ENCODE measurements at regions not wholly inside any gene's neighbourhood (a gene's known extent, or its start where the extent isn't known, plus 50 kb on each side); places are given as distances from the start of the nearest gene placed in this dataset.
"Not testable (repeated sequence)": the region's sequence is repeated elsewhere in the genome, so short reads cannot be mapped to it uniquely, and the experiment has no call there.

DNA sequence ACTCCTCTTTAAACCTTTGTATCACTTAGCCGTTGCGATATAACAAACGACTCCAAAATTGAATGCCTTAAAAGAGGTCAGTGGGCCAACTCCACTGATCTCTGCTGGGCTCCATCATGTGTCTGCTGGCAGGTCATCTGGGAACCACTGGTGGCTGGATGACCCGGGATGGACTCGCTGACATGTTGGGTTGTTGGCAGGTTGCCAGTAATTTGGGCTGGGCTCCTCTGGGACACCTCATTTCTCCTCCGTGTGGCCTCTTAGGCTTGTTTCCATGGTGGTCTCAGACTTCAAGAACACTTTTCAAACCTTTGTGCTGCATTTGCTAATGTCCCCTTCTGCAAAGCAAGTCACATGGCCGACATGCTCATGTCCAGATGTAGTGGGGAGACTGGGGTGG, 139.3 kb upstream of the POU3F1 start:
- H3K9me3 ChIP-seq (ENCODE audit: control insufficient read depth, insufficient read depth, low read length), result no peaks in the 10 kb centered on the region
- H3K4me2 ChIP-seq (ENCODE audit: low read length), result no peak overlapping the region

DNA sequence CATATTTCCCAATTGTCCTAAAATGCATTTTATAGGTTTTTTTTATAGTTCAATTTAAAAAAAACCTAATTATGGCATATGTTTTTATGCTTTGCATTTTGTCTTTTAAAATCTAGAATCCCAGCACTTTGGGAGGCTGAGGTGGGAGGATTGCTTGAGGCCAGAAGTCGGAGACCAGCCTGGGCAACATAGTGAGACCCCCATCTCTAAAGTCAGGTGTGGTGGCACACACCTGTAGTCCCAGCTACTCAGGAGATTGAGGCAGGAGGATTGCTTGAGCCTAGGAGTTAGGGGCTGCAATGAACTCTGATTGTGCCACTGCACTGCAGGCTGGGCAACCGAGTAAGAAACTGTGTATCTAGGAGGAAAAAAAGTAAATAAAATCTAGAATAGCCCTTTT, 137.2 kb upstream of the POU3F1 start:
- peaks cover 11% of the 10 kb centered on the region; the same call in 1 of the 2 replicates for H3K27me3 ChIP-seq (ENCODE audit: control insufficient read depth, low read length)
- H3K4me2 ChIP-seq (ENCODE audit: low read length), result no peak overlapping the region
- no peaks in the 10 kb centered on the region for H3K4me1 ChIP-seq (ENCODE audit: control insufficient read depth, low read length)
- H3K79me2 ChIP-seq (ENCODE audit: control insufficient read depth, low read length), result no peaks in the 10 kb centered on the region
- H3K36me3 ChIP-seq (ENCODE audit: control insufficient read depth, low read length), result no peaks in the 10 kb centered on the region
- H3F3A ChIP-seq (ENCODE audit: control insufficient read depth, insufficient read depth), result no peaks in the 10 kb centered on the region
- H3K4me3 ChIP-seq (ENCODE audit: low read length), result no peak overlapping the region
- H4K20me1 ChIP-seq (ENCODE audit: control insufficient read depth, insufficient read depth, low read depth, low read length), result no peaks in the 10 kb centered on the region
- no peak overlapping the region for H3K27ac ChIP-seq (ENCODE audit: low read depth, low read length)
- H3K9me2 ChIP-seq (replicated peaks; ENCODE audit: control insufficient read depth, low read length), result no peaks in the 10 kb centered on the region
- no peak for TF ChIP-seq EZH2phosphoT487 (IDR thresholded peaks at IDR 0.05; ENCODE audit: borderline replicate concordance, low read length)
- TF ChIP-seq, protein P1, sequence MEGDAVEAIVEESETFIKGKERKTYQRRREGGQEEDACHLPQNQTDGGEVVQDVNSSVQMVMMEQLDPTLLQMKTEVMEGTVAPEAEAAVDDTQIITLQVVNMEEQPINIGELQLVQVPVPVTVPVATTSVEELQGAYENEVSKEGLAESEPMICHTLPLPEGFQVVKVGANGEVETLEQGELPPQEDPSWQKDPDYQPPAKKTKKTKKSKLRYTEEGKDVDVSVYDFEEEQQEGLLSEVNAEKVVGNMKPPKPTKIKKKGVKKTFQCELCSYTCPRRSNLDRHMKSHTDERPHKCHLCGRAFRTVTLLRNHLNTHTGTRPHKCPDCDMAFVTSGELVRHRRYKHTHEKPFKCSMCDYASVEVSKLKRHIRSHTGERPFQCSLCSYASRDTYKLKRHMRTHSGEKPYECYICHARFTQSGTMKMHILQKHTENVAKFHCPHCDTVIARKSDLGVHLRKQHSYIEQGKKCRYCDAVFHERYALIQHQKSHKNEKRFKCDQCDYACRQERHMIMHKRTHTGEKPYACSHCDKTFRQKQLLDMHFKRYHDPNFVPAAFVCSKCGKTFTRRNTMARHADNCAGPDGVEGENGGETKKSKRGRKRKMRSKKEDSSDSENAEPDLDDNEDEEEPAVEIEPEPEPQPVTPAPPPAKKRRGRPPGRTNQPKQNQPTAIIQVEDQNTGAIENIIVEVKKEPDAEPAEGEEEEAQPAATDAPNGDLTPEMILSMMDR (IDR thresholded peaks at IDR 0.05; ENCODE audit: low read depth, low read length, poor library complexity, severe bottlenecking), result no peak
- 0 out of 2 replicates have a peak, but pooled peaks cover 4% of the 10 kb centered on the region for H3K9me3 ChIP-seq (ENCODE audit: control insufficient read depth, insufficient read depth, low read length)

More for the DNA sequence above, 139.3 kb upstream of the POU3F1 start:
- H4K20me1 ChIP-seq (ENCODE audit: control insufficient read depth, insufficient read depth, low read depth, low read length), result no peaks in the 10 kb centered on the region
- no peak overlapping the region for H3K4me3 ChIP-seq (ENCODE audit: low read length)
- no peak for TF ChIP-seq EZH2phosphoT487 (IDR thresholded peaks at IDR 0.05; ENCODE audit: borderline replicate concordance, low read length)
- TF ChIP-seq, protein P1 (IDR thresholded peaks at IDR 0.05; ENCODE audit: low read depth, low read length, poor library complexity, severe bottlenecking), result no peak
- no peaks in the 10 kb centered on the region for H3K4me1 ChIP-seq (ENCODE audit: control insufficient read depth, low read length)
- no peaks in the 10 kb centered on the region for H3K36me3 ChIP-seq (ENCODE audit: control insufficient read depth, low read length)
- H3K79me2 ChIP-seq (ENCODE audit: control insufficient read depth, low read length), result no peaks in the 10 kb centered on the region
- no peak overlapping the region for H3K27ac ChIP-seq (ENCODE audit: low read depth, low read length)
- no peaks in the 10 kb centered on the region for H3F3A ChIP-seq (ENCODE audit: control insufficient read depth, insufficient read depth)
- H3K9me2 ChIP-seq (replicated peaks; ENCODE audit: control insufficient read depth, low read length), result no peaks in the 10 kb centered on the region
- H3K27me3 ChIP-seq (ENCODE audit: control insufficient read depth, low read length), result peaks cover 24% of the 10 kb centered on the region

DNA sequence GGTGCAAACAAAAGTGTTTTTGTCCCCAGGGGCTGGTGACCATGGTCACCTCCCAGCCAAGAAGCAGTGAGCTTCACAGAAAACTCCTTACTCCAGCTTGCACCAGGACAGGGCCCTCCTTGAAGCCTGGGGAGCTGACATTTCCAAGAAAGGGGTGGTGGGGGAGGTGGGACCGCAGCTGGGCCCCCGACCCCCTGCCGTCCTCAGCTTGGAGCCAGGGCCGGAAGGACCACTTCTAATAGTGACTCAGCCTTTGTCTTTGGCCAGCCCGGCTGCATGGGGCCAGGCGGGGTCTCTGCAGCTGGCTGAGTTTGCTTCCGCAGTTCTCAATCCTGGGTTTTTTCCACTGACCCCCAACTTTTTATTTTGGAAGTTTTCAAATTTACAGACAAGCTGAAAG, 136.5 kb upstream of the POU3F1 start:
- Histone ChIP-seq H3K9me3 (ENCODE audit: control insufficient read depth, insufficient read depth, low read length) (0 out of 2 replicates have a peak, but pooled peaks cover 4% of the 10 kb centered on the region), H3K27ac (ENCODE audit: low read depth, low read length) (no peak overlapping the region)
- no peak for TF ChIP-seq EZH2phosphoT487 (IDR thresholded peaks at IDR 0.05; ENCODE audit: borderline replicate concordance, low read length)
- TF ChIP-seq, protein P1 (IDR thresholded peaks at IDR 0.05; ENCODE audit: low read depth, low read length, poor library complexity, severe bottlenecking), result no peak

DNA sequence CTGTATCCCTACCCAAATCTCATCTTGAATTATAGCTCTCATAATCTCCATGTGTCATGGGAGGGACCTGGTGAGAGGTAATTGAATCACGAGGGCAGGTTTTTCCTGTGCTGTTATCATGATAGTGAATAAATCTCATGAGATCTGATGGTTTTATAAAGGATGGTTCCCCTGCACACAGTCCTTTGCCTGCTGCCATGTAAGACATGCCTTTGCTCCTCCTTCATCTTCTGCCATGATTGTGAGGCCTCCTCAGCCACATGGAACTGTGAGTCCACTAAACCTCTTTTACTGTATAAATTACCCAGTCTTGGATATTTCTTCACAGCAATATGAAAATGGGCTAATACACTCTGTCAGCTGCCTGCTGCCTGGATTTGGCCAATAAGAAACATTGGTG, 133.8 kb upstream of the POU3F1 start:
- H3K9me3 ChIP-seq (ENCODE audit: control insufficient read depth, insufficient read depth, low read length); H3K4me3 ChIP-seq (ENCODE audit: low read length); H3F3A ChIP-seq (ENCODE audit: control insufficient read depth, insufficient read depth); H3K27ac ChIP-seq (ENCODE audit: low read depth, low read length); H3K36me3 ChIP-seq (ENCODE audit: control insufficient read depth, low read length); H3K4me1 ChIP-seq (ENCODE audit: control insufficient read depth, low read length); H3K79me2 ChIP-seq (ENCODE audit: control insufficient read depth, low read length); H3K4me2 ChIP-seq (ENCODE audit: low read length); H3K27me3 ChIP-seq (ENCODE audit: control insufficient read depth, low read length); H4K20me1 ChIP-seq (ENCODE audit: control insufficient read depth, insufficient read depth, low read depth, low read length); H3K9me2 ChIP-seq (replicated peaks; ENCODE audit: control insufficient read depth, low read length): not testable (repeated sequence)

More for the DNA sequence above, 136.5 kb upstream of the POU3F1 start:
- Histone ChIP-seq H3K9me2 (replicated peaks; ENCODE audit: control insufficient read depth, low read length) (no peaks in the 10 kb centered on the region), H3K4me1 (ENCODE audit: control insufficient read depth, low read length) (no peaks in the 10 kb centered on the region), H3K27me3 (ENCODE audit: control insufficient read depth, low read length) (0 out of 2 replicates have a peak, but pooled peaks cover 7% of the 10 kb centered on the region), H3K4me3 (ENCODE audit: low read length) (no peak overlapping the region), H4K20me1 (ENCODE audit: control insufficient read depth, insufficient read depth, low read depth, low read length) (no peaks in the 10 kb centered on the region), H3K36me3 (ENCODE audit: control insufficient read depth, low read length) (no peaks in the 10 kb centered on the region), H3F3A (ENCODE audit: control insufficient read depth, insufficient read depth) (no peaks in the 10 kb centered on the region), H3K79me2 (ENCODE audit: control insufficient read depth, low read length) (no peaks in the 10 kb centered on the region), H3K4me2 (ENCODE audit: low read length) (no peak overlapping the region)

Measured in DOHH2 (cell line).